NCI-H1436 (cell line): ENCODE measurements at regions not wholly inside any gene's neighbourhood (a gene's known extent, or its start where the extent isn't known, plus 50 kb on each side); places are given as distances from the start of the nearest gene placed in this dataset.
"Not testable (repeated sequence)": the region's sequence is repeated elsewhere in the genome, so short reads cannot be mapped to it uniquely, and the experiment has no call there.

ENCODE experiments used
- DNase-seq: peaks from one replicate; lab custom pipeline; 2025; lab: John Stamatoyannopoulos, UW

DNA sequence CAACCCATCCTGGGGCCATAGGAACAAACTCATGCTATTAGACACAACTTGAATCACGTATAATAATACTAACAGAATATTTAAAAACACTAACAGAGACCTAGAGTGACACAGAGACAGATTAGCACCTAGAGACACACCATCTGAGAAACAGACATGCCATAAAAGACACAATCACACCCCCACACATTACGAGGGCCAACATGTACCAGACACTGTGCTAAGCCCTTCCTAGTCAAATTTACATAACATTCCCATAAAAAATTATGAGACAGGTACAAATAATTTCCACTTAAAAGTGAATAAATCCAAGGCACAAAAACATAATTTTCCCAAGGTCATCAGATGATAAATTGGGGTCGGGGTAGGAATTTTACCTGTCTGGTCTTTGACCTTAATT, 141.1 kb upstream of the PRSS16 start:
- DNase-seq, result no peak

DNA sequence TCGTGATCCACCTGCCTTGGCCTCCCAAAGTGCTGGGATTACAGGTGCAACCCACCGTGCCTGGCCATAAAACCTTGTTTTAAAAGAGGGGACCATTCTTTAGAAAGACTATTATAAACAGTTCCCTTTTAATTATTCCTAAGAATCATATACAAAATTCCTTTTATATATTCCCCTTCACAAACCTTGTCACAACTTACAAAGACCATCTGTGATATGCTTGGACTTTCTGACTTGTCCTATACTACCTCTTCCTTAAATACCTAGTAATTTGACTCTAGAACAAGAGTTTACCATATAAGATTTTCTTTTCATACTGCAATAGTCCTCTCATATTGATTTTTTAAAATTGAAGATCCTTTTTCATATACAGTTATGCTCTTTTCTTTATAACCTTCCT, 135.8 kb upstream of the PRSS16 start:
- no peak for DNase-seq

DNA sequence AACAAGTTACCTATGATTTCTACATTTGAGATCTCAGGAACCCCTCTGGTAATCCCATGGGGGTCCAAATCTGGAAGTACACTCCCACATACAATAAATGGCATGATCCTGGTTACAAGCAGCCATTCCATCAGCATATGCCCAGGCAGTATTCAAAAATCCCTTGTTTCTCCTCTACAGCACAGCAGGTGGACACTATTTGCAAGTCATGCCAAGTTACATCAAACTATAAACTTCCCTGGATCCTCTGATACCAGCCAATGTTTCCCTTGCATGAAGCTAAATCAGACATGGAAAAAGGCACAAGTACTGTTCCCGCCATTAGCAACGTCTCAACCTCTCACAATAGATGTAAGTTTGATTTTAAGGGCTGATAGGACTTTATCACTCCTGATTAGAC, 134.5 kb upstream of the PRSS16 start:
- no peak for DNase-seq

DNA sequence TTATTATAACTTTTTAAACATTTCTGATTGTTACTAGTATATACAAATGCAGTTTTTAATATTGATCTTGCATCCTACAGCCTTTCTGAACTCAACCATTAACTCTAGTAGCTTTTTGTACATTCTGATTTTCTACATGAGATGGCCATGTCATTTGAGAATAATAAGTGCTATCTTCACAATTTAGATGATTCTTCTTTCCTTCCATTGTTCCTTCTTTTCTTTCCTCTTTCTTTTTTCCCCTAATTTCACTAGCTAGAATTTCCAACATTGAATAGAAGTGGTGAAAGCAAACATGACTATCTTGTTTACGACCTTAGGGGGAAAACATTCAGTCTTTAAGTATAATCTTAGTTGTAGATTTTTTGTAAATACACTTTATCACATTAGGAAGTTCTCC, 128.2 kb upstream of the PRSS16 start:
- no peak for DNase-seq

DNA sequence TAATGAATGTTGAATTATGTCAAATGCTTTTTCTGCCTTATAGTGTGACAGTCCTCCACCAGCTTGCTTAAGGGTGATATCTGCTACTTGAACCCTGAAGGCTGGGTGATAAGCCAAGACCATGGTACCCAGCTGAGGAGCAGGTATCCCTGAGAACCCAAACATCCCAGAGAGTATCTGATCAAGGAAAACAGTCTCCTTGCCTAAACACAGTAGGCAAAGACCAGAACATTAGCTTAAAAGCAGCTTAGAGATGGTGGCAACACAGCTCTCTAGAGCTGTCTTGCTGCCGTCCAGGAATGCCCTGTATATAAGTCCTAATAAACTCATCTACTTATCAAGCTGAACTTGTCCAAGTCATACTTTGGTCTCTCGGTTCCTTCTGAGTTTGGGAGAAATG, 127.7 kb upstream of the PRSS16 start:
- DNase-seq, result no peak

DNA sequence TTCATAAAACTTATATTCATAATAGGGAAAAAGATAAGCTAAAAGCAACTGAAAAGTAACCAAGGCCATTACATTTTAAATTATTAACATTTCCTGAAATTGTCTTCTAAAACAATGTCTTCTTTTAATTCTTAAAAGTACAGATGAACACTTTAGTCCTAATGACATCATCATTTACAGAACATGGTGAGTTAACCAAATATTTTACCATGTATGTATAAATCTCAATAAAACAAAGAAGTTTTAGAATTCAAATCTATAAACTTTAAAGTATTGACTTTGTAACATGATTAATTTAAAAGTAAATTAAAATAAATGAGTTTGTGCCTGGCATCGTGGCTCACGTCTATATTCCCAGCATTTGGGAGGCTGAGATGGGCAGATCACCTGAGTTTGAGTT, 125.9 kb upstream of the PRSS16 start:
- no peak for DNase-seq

DNA sequence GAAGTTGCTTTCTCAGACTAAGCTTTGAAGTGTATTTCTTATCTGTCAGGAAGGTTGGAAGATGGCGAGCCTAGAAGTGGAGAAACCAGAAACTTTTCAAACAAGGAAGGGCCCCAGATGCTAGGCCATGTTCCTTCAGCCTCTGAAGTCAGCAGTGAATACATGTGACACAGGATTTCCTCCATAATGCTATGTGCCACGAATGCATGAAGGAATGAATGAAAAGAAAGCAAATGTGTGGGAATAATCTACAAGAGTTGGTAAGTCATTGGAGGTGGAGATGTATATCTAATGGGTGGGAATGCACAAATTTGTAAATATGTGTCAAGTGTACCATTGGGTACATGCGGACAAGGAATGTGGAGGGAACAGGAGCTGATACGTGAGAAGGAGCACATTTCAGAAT, 123.2 kb upstream of the PRSS16 start:
- no peak for DNase-seq

DNA sequence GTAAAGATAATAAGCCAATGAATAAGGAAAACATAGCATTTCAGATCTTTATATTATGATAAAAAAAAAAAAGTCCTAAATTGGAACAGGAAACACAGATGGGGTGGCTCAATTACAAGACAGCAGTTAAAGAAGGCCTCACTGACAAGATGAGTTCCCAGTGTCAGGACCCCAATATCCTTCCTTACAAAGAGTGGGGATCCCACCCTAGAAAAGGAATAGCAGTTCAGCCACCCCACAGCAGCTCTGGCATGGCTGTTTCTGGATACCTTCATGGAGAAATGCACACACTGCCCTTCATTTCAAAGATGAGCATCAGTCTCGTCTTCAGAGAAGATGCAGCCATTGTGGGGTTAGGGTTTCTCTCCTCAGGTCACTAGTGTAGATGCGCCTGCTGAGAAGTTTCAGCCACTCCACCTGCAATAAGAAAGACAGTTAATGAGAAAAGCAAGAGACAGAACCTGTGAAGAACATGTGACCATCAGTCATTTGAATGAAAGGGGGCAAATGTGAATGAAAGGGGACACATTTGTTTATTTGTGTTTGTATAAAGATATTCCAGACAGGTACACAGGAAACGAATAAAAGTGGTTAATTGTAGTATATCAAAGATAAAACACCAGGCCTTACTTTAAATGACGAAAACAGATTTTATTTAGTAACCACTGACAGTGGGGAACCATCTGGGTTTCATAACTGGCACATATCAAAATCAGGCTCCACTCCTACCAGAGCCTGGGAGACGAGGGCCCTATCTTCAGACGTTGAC, 121.3 kb upstream of the PRSS16 start:
- DNase-seq, result no peak

DNA sequence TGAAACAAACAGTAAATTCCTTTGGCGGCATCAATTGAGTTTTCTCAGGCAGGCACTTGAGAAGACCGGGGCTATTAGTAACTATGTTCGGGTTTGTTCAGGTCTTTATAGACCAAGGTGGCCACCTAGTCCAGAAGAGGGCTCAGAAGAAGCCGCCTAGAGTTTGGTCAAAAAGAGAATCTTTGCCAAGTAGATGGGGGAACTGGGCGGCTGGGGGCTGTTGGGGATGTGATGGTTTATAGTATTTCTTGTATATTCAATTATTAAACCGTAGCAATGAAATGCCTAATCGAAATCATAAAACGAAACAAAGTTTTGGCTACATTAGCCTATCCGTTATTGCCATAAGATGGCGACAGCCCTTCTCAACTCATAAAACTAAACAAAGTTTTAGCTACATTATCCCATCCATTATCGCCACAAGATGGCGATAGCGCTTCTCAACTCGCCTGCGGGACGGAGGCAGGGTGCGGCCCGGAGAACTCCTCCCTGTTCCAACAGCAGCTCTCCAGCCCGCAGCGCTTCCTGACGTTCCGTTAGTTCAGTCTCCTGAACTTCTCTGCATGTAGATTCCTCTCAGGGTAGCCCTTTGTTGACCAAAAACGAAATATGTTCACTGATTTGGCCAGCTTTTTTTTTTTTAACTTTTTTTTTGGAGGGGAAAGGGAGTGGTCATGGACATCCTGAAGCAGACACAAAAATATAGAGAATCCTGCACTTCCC, 120.5 kb upstream of the PRSS16 start:
- DNase-seq, result no peak

DNA sequence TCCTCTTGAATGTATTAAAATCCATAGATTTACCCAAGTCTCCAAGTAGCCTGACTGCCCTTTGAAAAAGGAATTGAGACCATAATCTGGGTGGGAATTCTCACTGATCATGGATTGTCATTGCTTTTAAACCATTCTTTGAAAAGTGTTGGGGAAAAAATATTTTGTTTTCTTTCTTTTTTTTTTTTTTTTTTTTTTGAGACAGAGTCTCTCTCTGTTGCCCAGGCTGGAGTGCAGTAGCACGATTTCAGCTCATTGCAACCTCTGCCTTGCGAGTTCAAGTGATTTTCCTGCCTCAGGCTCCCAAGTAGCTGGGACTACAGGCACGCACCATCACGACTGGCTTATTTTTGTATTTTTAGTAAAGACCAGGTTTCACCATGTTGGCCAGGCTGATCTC, 119.6 kb upstream of the PRSS16 start:
- DNase-seq, result not testable (repeated sequence)

DNA sequence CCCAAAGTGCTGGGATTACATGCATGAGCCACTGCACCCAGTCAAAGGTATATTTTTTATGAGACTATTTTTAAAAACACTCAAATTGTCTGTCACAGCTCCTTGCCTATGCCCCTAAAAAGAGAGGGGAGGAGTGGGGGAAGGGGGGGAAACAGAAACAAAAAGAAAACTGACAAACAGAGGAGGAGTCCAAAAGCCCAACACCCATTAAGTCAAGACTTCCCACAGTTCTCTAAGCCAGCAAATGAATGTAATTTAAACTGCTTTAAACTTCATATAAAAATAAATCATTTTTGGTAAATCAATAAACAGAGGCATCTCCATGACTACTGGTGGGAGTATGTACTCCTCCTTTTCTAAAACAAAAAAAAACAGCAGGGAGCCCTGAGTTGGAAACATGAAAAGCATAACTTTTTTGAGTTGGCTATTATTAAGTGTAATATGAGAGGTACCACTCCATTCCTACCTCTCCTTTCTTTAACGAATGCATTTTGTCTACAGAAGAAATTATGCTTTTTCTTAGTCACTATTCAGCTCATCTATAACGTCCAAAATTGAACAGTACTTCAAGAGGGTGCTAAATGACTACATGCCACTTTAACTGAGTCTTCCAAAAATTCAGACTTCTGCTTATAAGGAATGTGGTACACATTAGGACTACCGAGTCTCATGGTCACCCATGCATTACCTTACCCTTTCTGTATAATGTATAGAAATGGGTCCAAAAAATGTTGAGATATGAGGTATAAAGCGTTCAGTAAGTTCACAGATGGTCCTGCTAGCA, 119.0 kb upstream of the PRSS16 start:
- no peak for DNase-seq

DNA sequence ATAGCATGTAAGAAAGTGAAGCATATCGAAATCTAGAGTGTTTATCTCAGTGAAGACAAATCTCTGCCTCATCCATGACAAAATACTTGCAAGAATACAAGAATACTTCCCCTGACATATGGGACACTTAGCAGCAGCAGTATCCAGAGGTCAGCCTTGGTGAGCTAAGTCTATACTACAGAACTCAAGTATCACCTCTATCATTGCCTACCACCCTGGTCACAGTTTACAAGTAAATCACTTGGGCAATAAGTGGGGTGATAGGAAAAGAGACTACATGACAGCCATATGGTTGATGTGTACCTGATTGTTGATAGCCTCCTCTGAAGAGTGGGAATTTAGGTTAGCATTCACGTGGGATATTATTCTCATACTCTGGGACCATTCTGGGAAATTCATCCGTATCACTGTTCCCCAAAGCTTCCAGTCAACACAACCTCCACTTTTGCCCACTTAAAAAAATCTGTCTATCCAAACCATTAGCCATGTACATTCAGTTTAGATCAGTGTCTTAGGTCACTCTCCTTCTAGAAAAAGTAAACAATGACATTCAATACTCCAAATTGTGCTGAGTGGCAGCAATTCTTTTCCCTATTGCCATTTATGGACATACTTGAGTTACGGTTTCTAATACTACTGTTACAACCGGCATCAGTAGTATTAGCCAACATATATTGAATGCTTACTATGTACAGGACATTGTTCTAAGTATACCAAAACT, 118.2 kb upstream of the PRSS16 start:
- no peak for DNase-seq

DNA sequence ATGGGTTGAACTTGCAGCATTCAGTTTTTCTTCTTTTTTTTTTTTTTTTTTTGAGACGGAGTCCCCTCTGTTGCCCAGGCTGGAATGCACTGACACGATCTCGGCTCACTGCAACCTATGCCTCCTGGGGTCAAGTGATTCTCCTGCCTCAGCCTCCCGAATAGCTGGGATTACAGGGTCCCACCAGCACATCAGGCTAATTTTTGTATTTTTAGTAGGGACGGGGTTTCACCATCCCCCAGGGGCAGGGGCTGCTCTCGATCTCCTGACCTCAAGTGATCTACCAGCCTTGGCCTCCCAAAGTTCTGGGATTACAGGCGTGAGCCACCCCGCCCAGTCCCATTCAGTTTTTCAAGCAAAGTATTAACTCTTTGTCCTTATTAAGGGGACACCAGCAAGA, 117.6 kb upstream of the PRSS16 start:
- no peak for DNase-seq

DNA sequence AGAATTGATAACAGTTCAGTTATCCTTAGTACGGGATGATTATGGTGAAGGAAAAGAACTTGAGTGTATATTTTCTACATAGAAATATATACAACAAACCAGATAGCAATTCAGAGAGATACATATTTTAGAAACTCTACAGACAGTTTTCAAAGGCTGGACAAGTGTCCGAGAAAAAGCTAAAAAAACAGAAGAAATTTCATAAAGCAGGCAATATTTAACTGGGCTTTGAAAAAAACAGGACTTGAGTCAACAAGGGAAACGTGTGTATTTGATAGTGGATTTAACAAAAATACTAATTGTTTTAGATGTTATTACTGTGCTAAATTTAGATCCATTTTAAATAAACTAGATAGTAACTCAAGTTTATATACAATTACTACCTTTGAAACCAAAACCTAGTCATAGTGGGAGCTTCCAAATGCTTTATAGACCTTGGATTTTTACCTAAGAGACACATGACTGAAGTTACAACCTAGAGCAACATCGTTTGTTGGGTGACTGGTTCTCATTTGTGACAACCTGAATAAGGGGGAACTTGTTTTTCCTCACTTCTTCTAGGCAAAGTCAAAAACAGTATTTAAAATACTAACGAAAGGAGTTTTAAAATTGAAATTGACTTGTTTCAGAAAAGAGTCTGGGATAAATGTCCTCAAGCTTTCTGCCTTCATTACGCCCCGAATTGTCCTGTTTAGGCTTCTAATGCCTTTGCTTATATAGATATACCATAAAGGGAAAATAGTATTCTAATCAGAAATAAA, 116.7 kb upstream of the PRSS16 start:
- DNase-seq, result no peak

DNA sequence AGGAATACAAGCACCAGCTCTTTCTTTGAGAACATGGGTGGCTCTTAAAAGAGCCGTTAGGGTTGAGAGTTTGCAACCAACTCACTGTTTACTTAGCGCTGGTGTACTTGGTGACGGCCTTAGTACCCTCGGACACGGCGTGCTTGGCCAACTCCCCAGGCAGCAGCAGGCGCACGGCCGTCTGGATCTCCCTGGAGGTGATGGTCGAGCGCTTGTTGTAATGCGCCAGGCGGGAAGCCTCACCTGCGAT, 115.3 kb upstream of the PRSS16 start:
- DNase-seq, result peak; percentile 56

DNA sequence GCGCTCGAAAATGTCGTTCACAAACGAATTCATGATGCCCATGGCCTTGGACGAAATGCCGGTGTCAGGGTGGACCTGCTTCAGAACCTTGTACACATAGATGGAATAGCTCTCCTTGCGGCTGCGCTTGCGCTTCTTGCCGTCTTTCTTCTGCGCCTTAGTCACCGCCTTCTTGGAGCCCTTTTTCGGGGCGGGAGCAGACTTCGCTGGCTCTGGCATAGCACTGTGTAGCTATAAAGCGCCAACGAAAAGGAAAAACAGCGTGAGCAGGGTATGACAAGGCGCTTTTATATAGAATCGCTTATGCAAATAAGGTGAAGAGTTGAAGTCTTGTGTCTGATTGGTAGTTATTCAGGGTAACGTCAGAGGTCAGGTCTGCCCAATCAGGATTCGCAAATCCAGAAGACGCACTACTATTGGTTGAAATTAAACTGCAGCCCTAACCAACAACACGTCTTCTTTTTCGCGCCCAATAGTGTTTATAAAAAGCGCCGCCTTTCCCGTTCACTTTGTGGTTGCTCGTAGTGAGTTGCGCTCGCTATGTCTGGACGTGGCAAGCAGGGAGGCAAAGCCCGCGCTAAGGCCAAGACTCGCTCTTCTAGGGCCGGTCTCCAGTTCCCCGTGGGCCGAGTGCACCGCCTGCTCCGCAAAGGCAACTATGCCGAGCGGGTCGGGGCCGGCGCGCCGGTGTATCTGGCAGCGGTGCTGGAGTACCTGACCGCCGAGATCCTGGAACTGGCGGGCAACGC, 114.8 kb upstream of the PRSS16 start:
- DNase-seq, result peak; percentile 97

DNA sequence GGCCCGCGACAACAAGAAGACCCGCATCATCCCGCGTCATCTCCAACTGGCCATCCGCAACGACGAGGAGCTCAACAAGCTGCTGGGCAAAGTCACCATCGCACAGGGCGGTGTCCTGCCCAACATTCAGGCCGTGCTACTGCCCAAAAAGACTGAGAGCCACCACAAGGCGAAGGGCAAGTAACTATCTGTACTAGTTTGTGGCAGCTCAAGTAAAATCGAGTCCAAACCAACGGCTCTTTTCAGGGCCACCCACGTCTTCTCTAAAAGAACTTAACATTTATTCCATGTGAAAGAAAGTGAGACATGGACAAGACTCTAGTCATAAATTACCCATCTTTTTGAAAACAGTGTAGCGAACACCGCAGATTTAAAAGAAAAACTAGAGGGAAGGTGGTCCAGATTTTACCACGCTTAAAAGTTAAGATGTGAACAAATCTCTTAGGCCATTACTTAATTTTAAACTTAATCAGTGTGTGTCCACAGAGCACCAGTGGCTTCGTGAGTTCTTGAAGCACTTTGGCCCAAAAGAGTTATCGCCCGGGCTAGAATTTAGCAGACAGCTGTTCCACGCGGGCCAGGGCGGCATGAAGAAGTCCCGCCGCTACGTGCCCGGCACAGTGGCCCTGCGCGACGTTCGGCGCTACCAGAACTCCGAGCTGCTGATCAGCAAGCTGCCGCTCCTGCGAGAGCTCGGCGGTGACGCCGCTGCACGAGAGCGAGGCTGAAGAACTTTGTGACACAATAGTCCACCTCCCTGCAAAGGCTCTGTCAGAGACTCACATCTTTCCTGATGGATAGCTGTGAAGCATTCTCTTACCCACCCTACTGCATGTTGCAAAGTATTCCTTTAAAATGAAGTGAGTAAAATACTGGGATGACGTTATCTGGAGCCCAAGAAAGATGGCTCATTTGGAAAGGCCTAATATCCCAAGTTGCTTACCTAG, 113.9 kb upstream of the PRSS16 start:
- DNase-seq, result peak; percentile 36

DNA sequence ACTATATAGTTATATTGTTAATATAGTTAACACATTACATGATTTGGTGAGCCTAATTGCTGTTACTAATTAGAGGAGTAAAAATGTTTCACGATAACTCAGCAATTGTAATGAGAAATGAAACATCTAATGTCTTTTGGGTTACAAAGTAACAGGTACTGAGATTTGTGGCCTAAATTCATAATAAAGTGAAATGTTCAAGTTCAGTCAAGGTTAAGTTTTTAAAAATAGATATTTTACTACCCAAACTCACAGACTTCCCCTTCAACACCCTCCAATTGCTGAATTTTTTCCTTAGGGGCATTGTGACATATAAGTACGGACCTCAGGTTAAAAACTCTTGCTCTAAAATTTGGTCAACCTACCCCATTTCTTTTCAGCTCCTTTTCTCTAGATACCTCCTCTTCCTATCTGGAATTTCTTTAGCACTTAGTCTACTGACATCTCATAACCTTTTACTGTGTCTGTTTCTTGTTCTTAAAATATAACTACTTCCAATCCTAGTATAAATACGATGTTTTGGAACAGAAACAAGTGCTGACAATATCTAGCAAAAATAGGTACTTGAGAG, 112.3 kb upstream of the PRSS16 start:
- no peak for DNase-seq

DNA sequence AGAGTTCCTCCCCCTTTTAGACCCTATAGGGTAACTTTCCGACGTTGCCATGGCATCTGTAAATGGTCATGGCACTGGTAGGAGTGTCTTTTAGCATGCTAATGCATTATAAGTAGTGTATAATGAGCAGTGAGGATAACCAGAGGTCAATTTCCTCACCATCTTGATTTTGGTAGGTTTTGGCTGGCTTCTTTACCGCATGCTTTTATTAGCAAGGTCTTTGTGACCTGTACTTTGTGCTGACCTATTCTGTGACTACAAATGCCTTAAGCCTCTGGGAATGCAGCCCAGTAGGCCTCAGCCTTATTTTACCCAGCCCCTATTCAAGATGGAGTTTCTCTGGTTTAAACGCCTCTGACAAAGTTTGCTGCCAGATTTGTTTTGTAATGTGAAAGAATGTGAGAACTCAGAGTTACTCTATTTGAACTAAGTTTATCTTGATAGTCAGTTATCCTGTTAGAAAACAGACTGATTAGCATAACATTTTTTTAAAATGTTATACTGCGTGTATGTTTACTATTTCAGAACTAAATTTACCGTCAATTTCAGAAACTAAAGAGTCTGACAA, 111.3 kb upstream of the PRSS16 start:
- no peak for DNase-seq
